ENCODE measurements at regions not wholly inside any gene's neighbourhood (a gene's known extent, or its start where the extent isn't known, plus 50 kb on each side); places are given as distances from the start of the nearest gene placed in this dataset.

- TF ChIP-seq TAF1 (IDR thresholded peaks at IDR 0.05; ENCODE audit: low read depth, low read length) (no peak), POLR2A (IDR thresholded peaks at IDR 0.05; ENCODE audit: low read depth, low read length) (no peak), POLR2AphosphoS5 (IDR thresholded peaks at IDR 0.05; ENCODE audit: low read depth, low read length) (no peak)
Observed at GRCh38 chr2:41966920-41967319, 80.9 kb upstream of the PKDCC start.
